ENCODE measurements at regions not wholly inside any gene's neighbourhood (a gene's known extent, or its start where the extent isn't known, plus 50 kb on each side); places are given as distances from the start of the nearest gene placed in this dataset.

GRCh38 chr7:79965946-79966345 lies 168.7 kb upstream of the GNAI1 start:
- Histone ChIP-seq H3K36me3 (ENCODE audit: low read depth, low read length) (no peaks in the 10 kb centered on the region), H3K9ac (ENCODE audit: low read length) (no peak overlapping the region), H3K79me2 (ENCODE audit: low read length) (no peaks in the 10 kb centered on the region), H3K4me2 (ENCODE audit: low read length) (no peak overlapping the region), H3K4me1 (ENCODE audit: insufficient read depth, low read length) (no peaks in the 10 kb centered on the region), H3F3A (ENCODE audit: low read length, unreplicated experiment) (no peaks in the 10 kb centered on the region), H3K27me3 (ENCODE audit: low read length) (no peaks in the 10 kb centered on the region), H3K4me3 (ENCODE audit: low read length) (no peak overlapping the region), H2AFZ (ENCODE audit: low read length) (no peak overlapping the region), H3K9me3 (ENCODE audit: low read length) (no peaks in the 10 kb centered on the region), H3K9me2 (replicated peaks; ENCODE audit: low read length) (no peaks in the 10 kb centered on the region), H3K27ac (ENCODE audit: low read length) (no peak overlapping the region), H4K20me1 (ENCODE audit: low read length) (no peaks in the 10 kb centered on the region)
- ChIA-PET CTCF (no interaction called here), POLR2A (ENCODE audit: unreplicated experiment) (no interaction called here)
- ATAC-seq: no peak
- no TSS peak for BruUV-seq (replicated peaks)
- no peak for TF ChIP-seq EZH2 (IDR thresholded peaks at IDR 0.05; ENCODE audit: low read length, unreplicated experiment)
- no peak for TF ChIP-seq EZH2phosphoT487 (IDR thresholded peaks at IDR 0.05; ENCODE audit: borderline replicate concordance, low read length)
- TF ChIP-seq, protein P1, sequence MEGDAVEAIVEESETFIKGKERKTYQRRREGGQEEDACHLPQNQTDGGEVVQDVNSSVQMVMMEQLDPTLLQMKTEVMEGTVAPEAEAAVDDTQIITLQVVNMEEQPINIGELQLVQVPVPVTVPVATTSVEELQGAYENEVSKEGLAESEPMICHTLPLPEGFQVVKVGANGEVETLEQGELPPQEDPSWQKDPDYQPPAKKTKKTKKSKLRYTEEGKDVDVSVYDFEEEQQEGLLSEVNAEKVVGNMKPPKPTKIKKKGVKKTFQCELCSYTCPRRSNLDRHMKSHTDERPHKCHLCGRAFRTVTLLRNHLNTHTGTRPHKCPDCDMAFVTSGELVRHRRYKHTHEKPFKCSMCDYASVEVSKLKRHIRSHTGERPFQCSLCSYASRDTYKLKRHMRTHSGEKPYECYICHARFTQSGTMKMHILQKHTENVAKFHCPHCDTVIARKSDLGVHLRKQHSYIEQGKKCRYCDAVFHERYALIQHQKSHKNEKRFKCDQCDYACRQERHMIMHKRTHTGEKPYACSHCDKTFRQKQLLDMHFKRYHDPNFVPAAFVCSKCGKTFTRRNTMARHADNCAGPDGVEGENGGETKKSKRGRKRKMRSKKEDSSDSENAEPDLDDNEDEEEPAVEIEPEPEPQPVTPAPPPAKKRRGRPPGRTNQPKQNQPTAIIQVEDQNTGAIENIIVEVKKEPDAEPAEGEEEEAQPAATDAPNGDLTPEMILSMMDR (conservative IDR thresholded peaks at IDR 0.05; ENCODE audit: low read depth, low read length): no peak
- intact Hi-C loops (cut with micrococcal nuclease): no loop called here
- no peak for DNase-seq

- Histone ChIP-seq H3K9me2 (replicated peaks; ENCODE audit: low read length) (no peaks in the 10 kb centered on the region), H3K9ac (ENCODE audit: low read length) (no peak overlapping the region), H3K4me1 (ENCODE audit: insufficient read depth, low read length) (no peaks in the 10 kb centered on the region), H3K36me3 (ENCODE audit: low read depth, low read length) (no peaks in the 10 kb centered on the region), H3K4me3 (ENCODE audit: low read length) (no peak overlapping the region), H3K9me3 (ENCODE audit: low read length) (no peaks in the 10 kb centered on the region), H3K27me3 (ENCODE audit: low read length) (no peaks in the 10 kb centered on the region), H3K27ac (ENCODE audit: low read length) (no peak overlapping the region), H3F3A (ENCODE audit: low read length, unreplicated experiment) (no peaks in the 10 kb centered on the region), H2AFZ (ENCODE audit: low read length) (no peak overlapping the region), H4K20me1 (ENCODE audit: low read length) (no peaks in the 10 kb centered on the region), H3K79me2 (ENCODE audit: low read length) (no peaks in the 10 kb centered on the region), H3K4me2 (ENCODE audit: low read length) (no peak overlapping the region)
- CTCF ChIA-PET: no interaction called here
- POLR2A ChIA-PET (ENCODE audit: unreplicated experiment): interaction anchor here (0.5 kb wide), 1 partner anchor 34 kb away, joined by 5 read pairs; no protein-coding TSS in a partner anchor
- BruUV-seq (replicated peaks): no TSS peak
- DNase-seq: no peak
- ATAC-seq: no peak
- intact Hi-C loops (cut with micrococcal nuclease): no loop called here
- TF ChIP-seq EZH2 (IDR thresholded peaks at IDR 0.05; ENCODE audit: low read length, unreplicated experiment) (no peak), EZH2phosphoT487 (IDR thresholded peaks at IDR 0.05; ENCODE audit: borderline replicate concordance, low read length) (no peak)
- TF ChIP-seq, protein P1 (conservative IDR thresholded peaks at IDR 0.05; ENCODE audit: low read depth, low read length): no peak
Observed at GRCh38 chr7:79964463-79964862, 170.2 kb upstream of the GNAI1 start.

DNA sequence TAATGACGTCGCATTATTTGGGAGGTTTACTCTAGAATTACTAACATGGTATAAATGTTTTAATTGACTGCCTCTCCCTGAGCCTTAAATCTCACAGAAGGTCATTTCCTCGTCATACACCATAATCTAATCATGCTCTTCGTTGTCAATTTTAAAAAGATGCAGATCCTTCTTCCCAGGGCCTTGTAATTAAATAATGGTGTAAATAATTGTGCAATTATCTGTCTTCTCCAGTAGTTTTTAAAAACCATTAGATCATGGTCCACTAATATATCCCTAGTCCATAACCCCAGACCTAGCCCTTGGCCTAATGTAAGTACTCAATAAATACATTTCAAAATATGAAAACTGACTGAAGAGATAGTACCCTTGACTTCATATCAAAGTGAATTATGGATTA lies 181.5 kb upstream of the GNAI1 start:
- H3K4me1 ChIP-seq (ENCODE audit: insufficient read depth, low read length): no peaks in the 10 kb centered on the region
- no peaks in the 10 kb centered on the region for H3K79me2 ChIP-seq (ENCODE audit: low read length)
- BruUV-seq (replicated peaks): no TSS peak
- H3K36me3 ChIP-seq (ENCODE audit: low read depth, low read length): no peaks in the 10 kb centered on the region
- H3K4me3 ChIP-seq (ENCODE audit: low read length): no peak overlapping the region
- no peaks in the 10 kb centered on the region for H3F3A ChIP-seq (ENCODE audit: low read length, unreplicated experiment)
- H4K20me1 ChIP-seq (ENCODE audit: low read length): no peaks in the 10 kb centered on the region
- no peak overlapping the region for H3K4me2 ChIP-seq (ENCODE audit: low read length)
- no peaks in the 10 kb centered on the region for H3K9me3 ChIP-seq (ENCODE audit: low read length)
- no peak for ATAC-seq
- intact Hi-C loops (cut with micrococcal nuclease): no loop called here
- H3K27me3 ChIP-seq (ENCODE audit: low read length): no peaks in the 10 kb centered on the region
- ChIA-PET CTCF (no interaction called here), POLR2A (ENCODE audit: unreplicated experiment) (no interaction called here)
- DNase-seq: no peak
- H2AFZ ChIP-seq (ENCODE audit: low read length): no peak overlapping the region
- no peak overlapping the region for H3K27ac ChIP-seq (ENCODE audit: low read length)
- TF ChIP-seq EZH2phosphoT487 (IDR thresholded peaks at IDR 0.05; ENCODE audit: borderline replicate concordance, low read length) (no peak), EZH2 (IDR thresholded peaks at IDR 0.05; ENCODE audit: low read length, unreplicated experiment) (no peak)
- TF ChIP-seq, protein P1 (conservative IDR thresholded peaks at IDR 0.05; ENCODE audit: low read depth, low read length): no peak
- H3K9ac ChIP-seq (ENCODE audit: low read length): no peak overlapping the region
- H3K9me2 ChIP-seq (replicated peaks; ENCODE audit: low read length): no peaks in the 10 kb centered on the region

Measured in PC-3 (cell line).